ENCODE measurements at regions not wholly inside any gene's neighbourhood (a gene's known extent, or its start where the extent isn't known, plus 50 kb on each side); places are given as distances from the start of the nearest gene placed in this dataset.

DNA sequence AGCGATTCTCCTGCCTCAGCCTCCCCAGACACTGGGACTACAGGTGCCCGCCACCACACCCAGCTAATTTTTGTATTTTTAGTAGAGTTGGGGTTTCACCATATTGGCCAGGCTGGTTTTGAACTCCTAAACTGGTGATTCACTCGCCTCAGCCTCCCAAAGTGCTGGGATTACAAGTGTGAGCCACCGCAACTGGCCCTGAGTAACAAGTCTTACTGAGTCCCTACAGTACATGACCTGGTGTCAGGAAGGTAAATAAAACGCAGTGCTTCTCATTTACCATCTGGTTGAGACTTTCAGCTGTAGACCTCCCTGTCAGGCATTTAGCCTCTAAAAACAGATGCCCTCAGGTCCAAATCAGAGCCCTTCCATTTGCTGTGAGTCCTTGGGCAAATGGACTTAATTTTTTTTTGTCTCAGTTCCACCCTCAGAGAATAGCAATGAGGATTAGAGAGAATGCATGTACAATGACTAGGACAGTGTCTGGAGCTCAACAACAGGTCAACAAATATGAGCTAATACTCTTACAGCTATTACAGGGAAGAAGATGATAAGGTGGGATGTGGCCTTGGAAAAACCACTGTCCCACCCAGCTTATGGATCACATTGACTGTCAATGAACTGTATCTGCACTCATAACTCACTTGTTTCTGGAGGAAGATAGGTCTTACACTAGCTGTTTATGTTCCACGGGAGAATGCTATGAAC lies 70.5 kb downstream of the PHLDA1 start (continued):
- TF ChIP-seq, protein P1, sequence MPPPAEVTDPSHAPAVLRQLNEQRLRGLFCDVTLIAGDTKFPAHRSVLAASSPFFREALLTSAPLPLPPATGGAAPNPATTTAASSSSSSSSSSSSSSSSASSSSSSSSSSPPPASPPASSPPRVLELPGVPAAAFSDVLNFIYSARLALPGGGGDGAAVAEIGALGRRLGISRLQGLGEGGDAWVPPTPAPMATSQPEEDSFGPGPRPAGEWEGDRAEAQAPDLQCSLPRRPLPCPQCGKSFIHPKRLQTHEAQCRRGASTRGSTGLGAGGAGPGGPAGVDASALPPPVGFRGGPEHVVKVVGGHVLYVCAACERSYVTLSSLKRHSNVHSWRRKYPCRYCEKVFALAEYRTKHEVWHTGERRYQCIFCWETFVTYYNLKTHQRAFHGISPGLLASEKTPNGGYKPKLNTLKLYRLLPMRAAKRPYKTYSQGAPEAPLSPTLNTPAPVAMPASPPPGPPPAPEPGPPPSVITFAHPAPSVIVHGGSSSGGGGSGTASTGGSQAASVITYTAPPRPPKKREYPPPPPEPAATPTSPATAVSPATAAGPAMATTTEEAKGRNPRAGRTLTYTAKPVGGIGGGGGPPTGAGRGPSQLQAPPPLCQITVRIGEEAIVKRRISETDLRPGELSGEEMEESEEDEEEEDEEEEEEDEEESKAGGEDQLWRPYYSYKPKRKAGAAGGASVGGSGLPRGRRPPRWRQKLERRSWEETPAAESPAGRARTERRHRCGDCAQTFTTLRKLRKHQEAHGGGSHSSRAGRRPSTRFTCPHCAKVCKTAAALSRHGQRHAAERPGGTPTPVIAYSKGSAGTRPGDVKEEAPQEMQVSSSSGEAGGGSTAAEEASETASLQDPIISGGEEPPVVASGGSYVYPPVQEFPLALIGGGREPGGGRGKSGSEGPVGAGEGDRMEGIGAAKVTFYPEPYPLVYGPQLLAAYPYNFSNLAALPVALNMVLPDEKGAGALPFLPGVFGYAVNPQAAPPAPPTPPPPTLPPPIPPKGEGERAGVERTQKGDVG (CRISPR knock-in tag; IDR thresholded peaks at IDR 0.05; ENCODE audit: borderline replicate concordance) = no peak

DNA sequence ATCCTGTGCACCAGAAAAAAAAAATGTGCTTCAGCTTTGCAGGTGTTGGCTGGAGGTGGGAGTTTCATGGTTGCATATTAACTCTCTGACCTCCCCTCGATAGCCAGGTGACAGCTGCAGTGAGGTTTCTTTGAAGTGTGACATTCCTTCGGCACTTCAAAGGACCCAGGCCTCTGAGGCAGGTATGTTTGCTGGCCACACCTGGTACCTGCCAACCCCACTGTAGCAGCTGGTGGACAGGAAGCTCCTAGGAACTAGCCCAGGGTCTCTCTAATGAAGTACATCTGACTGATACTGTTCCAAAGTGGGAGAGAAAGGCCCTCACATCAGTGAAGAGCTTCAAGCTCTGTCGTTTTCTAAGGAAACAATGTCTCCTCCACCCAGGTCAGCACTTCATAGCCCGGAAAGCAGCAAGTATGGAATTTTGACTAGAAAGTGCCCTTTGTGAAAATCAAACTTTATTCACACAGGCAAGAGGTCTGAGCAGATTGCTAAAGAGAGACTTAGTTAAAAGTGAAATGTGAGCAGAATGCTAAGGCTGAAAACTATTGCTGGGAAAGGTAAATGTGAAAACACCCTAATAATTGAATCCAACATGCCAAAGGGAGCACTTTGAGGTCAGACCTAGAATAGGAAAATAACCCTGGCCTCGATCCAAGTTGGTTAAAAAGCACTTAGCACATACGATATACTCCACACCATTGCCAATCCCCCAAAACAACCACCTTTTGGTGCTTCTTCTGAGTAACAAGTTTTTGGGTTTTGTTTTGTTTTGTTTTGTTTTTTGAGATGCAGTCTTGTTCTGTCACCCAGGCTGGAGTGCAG lies 71.3 kb downstream of the PHLDA1 start:
- H3K9ac ChIP-seq (ENCODE audit: insufficient read depth, low read depth, low read length) = no peak overlapping the region
- no peaks in the 10 kb centered on the region for H4K20me1 ChIP-seq (ENCODE audit: insufficient read depth, low read length)
- peak overlapping the region in 1 of 3 experiments; percentile 8; a peak in 1 of 6 replicates for H3K4me3 ChIP-seq (replicated peaks in 1 of 3; ENCODE audit: insufficient read depth in 1 of 3, low read depth in 2 of 3, low read length in 3 of 3)
- no peaks in the 10 kb centered on the region for H3K27me3 ChIP-seq (ENCODE audit: control insufficient read depth in 1 of 2, insufficient read depth in 2 of 2, low read length in 2 of 2)
- intact Hi-C loops (cut with micrococcal nuclease; ENCODE audit: unreplicated experiment) = no loop called here
- FAIRE-seq = peak; percentile 94
- H3K4me2 ChIP-seq (ENCODE audit: low read depth, low read length) = peak overlapping the region; percentile 58
- POLR2A ChIA-PET = interaction anchor here (0.6 to 2.1 kb wide), 9 partner anchors 15 to 71 kb away, joined by 3 to 16 read pairs (median 5); partner anchors contain the start of gene PHLDA1
- H3K4me1 ChIP-seq (ENCODE audit: insufficient read depth, low read length) = peaks cover 56% of the 10 kb centered on the region
- CTCF ChIA-PET (ENCODE audit: low intra/inter-chr PET ratio, low total read pairs) = no interaction called here
- DNase-seq (ENCODE audit: low spot score) = peak; percentile 81
- no peaks in the 10 kb centered on the region for H3K36me3 ChIP-seq (replicated peaks in 1 of 2; ENCODE audit: control insufficient read depth in 1 of 2, insufficient read depth in 2 of 2, low read length in 2 of 2)
- peak; percentile 85 for ATAC-seq
- in situ Hi-C loops (cut with HindIII; ENCODE audit: extremely low pct_ligation_motif_present, low pct_unique_long_range_greater_than_20kb) = no loop called here
- H3K79me2 ChIP-seq (ENCODE audit: insufficient read depth, low read length) = no peaks in the 10 kb centered on the region
- H3K27ac ChIP-seq (ENCODE audit: extremely low read length, insufficient read depth, low read length) = peak overlapping the region; percentile 54
- no peak overlapping the region for H2AFZ ChIP-seq (ENCODE audit: low read length)
- BruUV-seq (replicated peaks) = no TSS peak
- no peaks in the 10 kb centered on the region for H3K9me3 ChIP-seq (ENCODE audit: low read length)
- 24% methylated on average over 6 of the region's 6 CpGs for WGBS (ENCODE audit: low lambda C conversion rate)
- TF ChIP-seq RFXANK (CRISPR knock-in tag; IDR thresholded peaks at IDR 0.05) = no peak
- peak; percentile 58; the same call in 1 of the 2 replicates for TF ChIP-seq HMG20A (CRISPR knock-in tag; IDR thresholded peaks at IDR 0.05; ENCODE audit: borderline replicate concordance)
- TF ChIP-seq ZNF724P (CRISPR knock-in tag; IDR thresholded peaks at IDR 0.05; ENCODE audit: borderline replicate concordance) = no peak
- peak; percentile 85 for TF ChIP-seq HDAC2 (CRISPR knock-in tag; IDR thresholded peaks at IDR 0.05)
- TF ChIP-seq KLF6 (CRISPR knock-in tag; IDR thresholded peaks at IDR 0.05) = no peak
- TF ChIP-seq ZBTB42 (CRISPR knock-in tag; IDR thresholded peaks at IDR 0.05) = no peak
- peak; percentile 75 for TF ChIP-seq GFI1 (CRISPR knock-in tag; IDR thresholded peaks at IDR 0.05; ENCODE audit: borderline replicate concordance)
- TF ChIP-seq CEBPG (CRISPR knock-in tag; IDR thresholded peaks at IDR 0.05) = peak; percentile 43; the same call in 1 of the 2 replicates
- peak; percentile 76 for TF ChIP-seq SOX5 (CRISPR knock-in tag; IDR thresholded peaks at IDR 0.05; ENCODE audit: borderline replicate concordance)
- TF ChIP-seq ZBTB33 (CRISPR knock-in tag; IDR thresholded peaks at IDR 0.05) = 0 out of 2 replicates have a peak, but pooled peaks have one; percentile 36
- TF ChIP-seq IRF9 (CRISPR knock-in tag; IDR thresholded peaks at IDR 0.05; ENCODE audit: borderline replicate concordance) = no peak
- TF ChIP-seq ZNF766 (CRISPR knock-in tag; IDR thresholded peaks at IDR 0.05; ENCODE audit: borderline replicate concordance) = peak; percentile 92
